Type B pancreatic cell (in vitro differentiated cells): ENCODE measurements at regions not wholly inside any gene's neighbourhood (a gene's known extent, or its start where the extent isn't known, plus 50 kb on each side); places are given as distances from the start of the nearest gene placed in this dataset.

Experiments used
- DNase-seq: peaks from one replicate; pipeline ENCODE4 v3.0.0; 2021; ENCODE audit warnings: mixed read lengths; ENCODE audit not compliant: unreplicated experiment; ENCODE audit errors: extremely low spot score
- H3K27ac Mint-ChIP-seq: 2 replicates; pipeline ENCODE4 v1.8.0; 2021; ENCODE audit warnings: mild to moderate bottlenecking, mixed read lengths
- H3K27me3 Mint-ChIP-seq: 2 replicates; pipeline ENCODE4 v1.8.0; 2021; ENCODE audit warnings: mixed read lengths
- H3K36me3 Mint-ChIP-seq: 2 replicates; pipeline ENCODE4 v1.8.0; 2021; ENCODE audit warnings: mixed read lengths
- H3K4me1 Mint-ChIP-seq: one replicate; pipeline ENCODE4 v1.8.0; 2021; ENCODE audit warnings: mixed read lengths; ENCODE audit not compliant: unreplicated experiment
- H3K4me3 Mint-ChIP-seq: 2 replicates; pipeline ENCODE4 v1.8.0; 2021; ENCODE audit warnings: mild to moderate bottlenecking, mixed read lengths
- H3K9me3 Mint-ChIP-seq: 2 replicates; pipeline ENCODE4 v1.8.0; 2021; ENCODE audit warnings: mixed read lengths
- TF ChIP-seq, protein P1 (sequence below): fragments of 200-600 bp; sonication (generic); conservative IDR thresholded peaks from 2 replicates; pipeline ENCODE4 v1.5.0; 2021; ENCODE audit warnings: antibody characterized with exemption, mild to moderate bottlenecking

- H3K4me1 Mint-ChIP-seq = no peaks in the 10 kb centered on the region
- no peak overlapping the region for H3K4me3 Mint-ChIP-seq
- no peaks in the 10 kb centered on the region for H3K36me3 Mint-ChIP-seq
- DNase-seq = no peak
- H3K27ac Mint-ChIP-seq = no peak overlapping the region
- peaks cover 10% of the 10 kb centered on the region for H3K9me3 Mint-ChIP-seq
- H3K27me3 Mint-ChIP-seq = no peaks in the 10 kb centered on the region
- TF ChIP-seq, protein P1, sequence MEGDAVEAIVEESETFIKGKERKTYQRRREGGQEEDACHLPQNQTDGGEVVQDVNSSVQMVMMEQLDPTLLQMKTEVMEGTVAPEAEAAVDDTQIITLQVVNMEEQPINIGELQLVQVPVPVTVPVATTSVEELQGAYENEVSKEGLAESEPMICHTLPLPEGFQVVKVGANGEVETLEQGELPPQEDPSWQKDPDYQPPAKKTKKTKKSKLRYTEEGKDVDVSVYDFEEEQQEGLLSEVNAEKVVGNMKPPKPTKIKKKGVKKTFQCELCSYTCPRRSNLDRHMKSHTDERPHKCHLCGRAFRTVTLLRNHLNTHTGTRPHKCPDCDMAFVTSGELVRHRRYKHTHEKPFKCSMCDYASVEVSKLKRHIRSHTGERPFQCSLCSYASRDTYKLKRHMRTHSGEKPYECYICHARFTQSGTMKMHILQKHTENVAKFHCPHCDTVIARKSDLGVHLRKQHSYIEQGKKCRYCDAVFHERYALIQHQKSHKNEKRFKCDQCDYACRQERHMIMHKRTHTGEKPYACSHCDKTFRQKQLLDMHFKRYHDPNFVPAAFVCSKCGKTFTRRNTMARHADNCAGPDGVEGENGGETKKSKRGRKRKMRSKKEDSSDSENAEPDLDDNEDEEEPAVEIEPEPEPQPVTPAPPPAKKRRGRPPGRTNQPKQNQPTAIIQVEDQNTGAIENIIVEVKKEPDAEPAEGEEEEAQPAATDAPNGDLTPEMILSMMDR = no peak
These were observed 1038.2 kb downstream of the MCTP2 start for GRCh38 chr15:95269242-95270183.

DNA sequence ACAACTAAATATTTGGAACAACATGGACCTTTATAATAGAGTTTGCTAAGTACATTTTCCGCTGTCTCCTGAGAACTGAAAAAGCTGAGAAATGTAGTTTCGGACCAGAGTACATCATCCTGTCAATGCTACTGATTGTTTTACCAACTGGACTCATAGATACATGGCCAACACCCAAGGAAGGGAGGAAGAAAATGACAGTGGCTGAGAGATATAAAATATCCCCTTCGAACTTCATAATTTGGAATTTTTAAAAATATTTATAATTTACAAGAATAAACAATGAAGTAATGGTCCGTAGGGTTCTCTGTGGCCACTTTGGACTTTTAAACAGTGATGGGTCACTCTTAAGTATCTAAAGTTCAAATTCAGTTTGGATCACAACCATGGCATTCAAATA lies 1042.7 kb downstream of the MCTP2 start:
- Mint-ChIP-seq H3K4me3 (no peak overlapping the region), H3K27me3 (no peaks in the 10 kb centered on the region), H3K27ac (no peak overlapping the region)

DNA sequence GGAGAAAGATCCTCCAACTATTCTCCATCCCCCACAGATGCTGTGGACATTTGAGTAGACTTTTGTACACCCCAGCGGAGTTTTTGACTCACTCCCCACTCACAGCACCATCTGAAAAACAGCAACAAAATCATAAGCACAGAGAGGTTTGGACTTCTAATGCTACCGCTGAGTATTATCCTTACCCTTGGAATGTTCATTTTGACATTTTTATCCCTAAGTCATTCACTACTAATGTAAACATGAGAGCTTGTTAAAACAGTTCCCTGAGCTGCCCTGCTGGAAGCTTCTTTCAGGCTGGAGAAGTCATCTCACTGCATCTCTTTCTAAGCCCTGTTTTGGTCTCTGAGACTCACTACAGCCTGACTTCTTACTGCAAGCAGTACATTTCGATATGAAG lies 1045.9 kb downstream of the MCTP2 start:
- no peaks in the 10 kb centered on the region for H3K27me3 Mint-ChIP-seq
- H3K27ac Mint-ChIP-seq = no peak overlapping the region
- peaks cover 5% of the 10 kb centered on the region for H3K4me1 Mint-ChIP-seq
- H3K36me3 Mint-ChIP-seq = no peaks in the 10 kb centered on the region
- peaks cover 10% of the 10 kb centered on the region for H3K9me3 Mint-ChIP-seq
- TF ChIP-seq, protein P1 = no peak
- H3K4me3 Mint-ChIP-seq = no peak overlapping the region
- no peak for DNase-seq

More for the DNA sequence above, 1042.7 kb downstream of the MCTP2 start:
- no peak for DNase-seq
- peaks cover 5% of the 10 kb centered on the region for H3K4me1 Mint-ChIP-seq
- no peaks in the 10 kb centered on the region for H3K36me3 Mint-ChIP-seq
- TF ChIP-seq, protein P1 = no peak
- H3K9me3 Mint-ChIP-seq = peaks cover 13% of the 10 kb centered on the region

GRCh38 chr15:95278532-95279245 lies 1047.3 kb downstream of the MCTP2 start:
- H3K4me3 Mint-ChIP-seq = no peak overlapping the region
- H3K9me3 Mint-ChIP-seq = peaks cover 4% of the 10 kb centered on the region
- TF ChIP-seq, protein P1 = no peak
- no peak for DNase-seq
- H3K36me3 Mint-ChIP-seq = no peaks in the 10 kb centered on the region
- peaks cover 5% of the 10 kb centered on the region for H3K4me1 Mint-ChIP-seq
- H3K27me3 Mint-ChIP-seq = no peaks in the 10 kb centered on the region
- H3K27ac Mint-ChIP-seq = no peak overlapping the region

GRCh38 chr15:95279277-95280019 lies 1048.1 kb downstream of the MCTP2 start:
- no peak overlapping the region for H3K27ac Mint-ChIP-seq
- DNase-seq = no peak
- peaks cover 7% of the 10 kb centered on the region for H3K4me1 Mint-ChIP-seq

More at GRCh38 chr15:95279277-95280019, 1048.1 kb downstream of the MCTP2 start:
- Mint-ChIP-seq H3K27me3 (no peaks in the 10 kb centered on the region), H3K36me3 (no peaks in the 10 kb centered on the region), H3K9me3 (peaks cover 4% of the 10 kb centered on the region), H3K4me3 (no peak overlapping the region)
- TF ChIP-seq, protein P1 = no peak
